Stimulated activated CD4-positive, alpha-beta T cell treated with anti-CD3 and anti-CD28 coated beads, Interleukin-12 subunit alpha, Interleukin-12 subunit beta, amount 100 ng/mL, for 48 hours (primary cell): ENCODE measurements at regions not wholly inside any gene's neighbourhood (a gene's known extent, or its start where the extent isn't known, plus 50 kb on each side); places are given as distances from the start of the nearest gene placed in this dataset.

Experiments
- DNase-seq, 3 donors: peaks; one replicate each; pipeline ENCODE4 v3.0.0-alpha.2; 2020; ENCODE audit warnings: low read depth in 2 of 3, low spot score in 1 of 3

GRCh38 chr2:187934236-187934635 lies 357.4 kb upstream of the GULP1 start:
- no peak for DNase-seq

GRCh38 chr2:187934692-187935091 lies 357.0 kb upstream of the GULP1 start:
- no peak for DNase-seq

- no peak for DNase-seq
These were observed 356.5 kb upstream of the GULP1 start for GRCh38 chr2:187935126-187935525.

- DNase-seq: no peak
These were observed 355.4 kb upstream of the GULP1 start for GRCh38 chr2:187936228-187936627.

- no peak for DNase-seq
These were observed 352.5 kb upstream of the GULP1 start for GRCh38 chr2:187939180-187939579.

- no peak for DNase-seq
These were observed 348.8 kb upstream of the GULP1 start for GRCh38 chr2:187942876-187943275.

GRCh38 chr2:187943772-187944369 lies 347.8 kb upstream of the GULP1 start:
- no peak for DNase-seq

- DNase-seq: no peak
These were observed 341.8 kb upstream of the GULP1 start for GRCh38 chr2:187949859-187950258.

GRCh38 chr2:187951470-187952218 lies 340.0 kb upstream of the GULP1 start:
- no peak for DNase-seq

GRCh38 chr2:187956906-187957534 lies 334.7 kb upstream of the GULP1 start:
- DNase-seq: no peak

GRCh38 chr2:187959821-187960220 lies 331.9 kb upstream of the GULP1 start:
- DNase-seq: no peak

- DNase-seq: no peak
These were observed 329.1 kb upstream of the GULP1 start for GRCh38 chr2:187962538-187962937.

- DNase-seq: no peak
These were observed 326.9 kb upstream of the GULP1 start for GRCh38 chr2:187964746-187965145.

GRCh38 chr2:187966924-187967323 lies 324.8 kb upstream of the GULP1 start:
- DNase-seq: no peak

- no peak for DNase-seq
These were observed 319.8 kb upstream of the GULP1 start for GRCh38 chr2:187971893-187972292.

GRCh38 chr2:187976259-187976985 lies 315.3 kb upstream of the GULP1 start:
- no peak for DNase-seq

- no peak for DNase-seq
These were observed 314.7 kb upstream of the GULP1 start for GRCh38 chr2:187976986-187977333.

GRCh38 chr2:187978356-187978755 lies 313.3 kb upstream of the GULP1 start:
- DNase-seq: no peak

GRCh38 chr2:187982668-187983067 lies 309.0 kb upstream of the GULP1 start:
- no peak for DNase-seq

GRCh38 chr2:187985195-187985594 lies 306.5 kb upstream of the GULP1 start:
- no peak for DNase-seq

- DNase-seq: no peak
These were observed 305.8 kb upstream of the GULP1 start for GRCh38 chr2:187985923-187986322.
